H9 (cell line): ENCODE measurements at regions not wholly inside any gene's neighbourhood (a gene's known extent, or its start where the extent isn't known, plus 50 kb on each side); places are given as distances from the start of the nearest gene placed in this dataset.

Source experiments
- DNase-seq: peaks from one replicate; pipeline ENCODE4 v3.0.0-alpha.2; 2017
- H2AFZ ChIP-seq: one replicate; pipeline ENCODE4 v1.6.1; 2013; ENCODE audit warnings: mild to moderate bottlenecking, low read length, control low read depth, moderate library complexity
- H2AK5ac ChIP-seq: 2 replicates; pipeline ENCODE4 v1.6.1; 2013; ENCODE audit warnings: low read length, control low read depth, mixed read lengths; ENCODE audit not compliant: insufficient read length
- H2BK120ac ChIP-seq: one replicate; pipeline ENCODE4 v1.6.1; 2013; ENCODE audit warnings: low read depth, mild to moderate bottlenecking, low read length, control low read depth, inconsistent platforms; ENCODE audit not compliant: poor library complexity, severe bottlenecking
- H2BK12ac ChIP-seq: 2 replicates; pipeline ENCODE4 v1.6.1; 2013; ENCODE audit warnings: low read length, control low read depth, mixed read lengths, low read depth; ENCODE audit not compliant: insufficient read length
- H2BK15ac ChIP-seq: 2 replicates; pipeline ENCODE4 v1.6.1; 2013; ENCODE audit warnings: low read depth, low read length, control low read depth
- H2BK20ac ChIP-seq: one replicate; pipeline ENCODE4 v1.6.1; 2013; ENCODE audit warnings: low read depth, mild to moderate bottlenecking, low read length, control low read depth, inconsistent platforms; ENCODE audit not compliant: poor library complexity, severe bottlenecking
- H2BK5ac ChIP-seq: 2 replicates; pipeline ENCODE4 v1.6.1; 2013; ENCODE audit warnings: low read length, control low read depth, mixed read lengths; ENCODE audit not compliant: insufficient read length
- H3K14ac ChIP-seq: 2 replicates; pipeline ENCODE4 v1.6.1; 2013; ENCODE audit warnings: low read length, control low read depth; ENCODE audit not compliant: insufficient read depth
- H3K18ac ChIP-seq: 2 replicates; pipeline ENCODE4 v1.6.1; 2013; ENCODE audit warnings: low read depth, mild to moderate bottlenecking, mixed read lengths, low read length, control low read depth; ENCODE audit not compliant: insufficient read length
- H3K23ac ChIP-seq: 2 replicates; pipeline ENCODE4 v1.6.1; 2013; ENCODE audit warnings: low read length, control low read depth, mixed read lengths, low read depth; ENCODE audit not compliant: insufficient read length
- H3K23me2 ChIP-seq: 2 replicates; pipeline ENCODE4 v1.6.1; 2013; ENCODE audit warnings: low read depth, mild to moderate bottlenecking, mixed read lengths, low read length, control low read depth; ENCODE audit not compliant: insufficient read length, poor library complexity, severe bottlenecking
- H3K27ac ChIP-seq: 2 replicates; pipeline ENCODE4 v1.5.1; 2013; ENCODE audit warnings: low read length, control low read depth, mixed read lengths, low read depth; ENCODE audit not compliant: insufficient read length
- H3K27me3 ChIP-seq: 2 replicates; pipeline ENCODE4 v1.6.1; 2013; ENCODE audit warnings: low read length, control low read depth, inconsistent platforms; ENCODE audit not compliant: insufficient read depth
- H3K4ac ChIP-seq: 2 replicates; pipeline ENCODE4 v1.6.1; 2013; ENCODE audit warnings: low read depth, mild to moderate bottlenecking, control low read depth, inconsistent platforms, low read length, moderate library complexity
- H3K4me1 ChIP-seq: 2 replicates; pipeline ENCODE4 v1.6.1; 2013; ENCODE audit warnings: low read length, control low read depth, inconsistent platforms; ENCODE audit not compliant: insufficient read depth
- H3K4me2 ChIP-seq: 2 replicates; pipeline ENCODE4 v1.6.1; 2013; ENCODE audit warnings: low read length, control low read depth, mixed read lengths; ENCODE audit not compliant: insufficient read length, insufficient read depth
- H3K56ac ChIP-seq: 2 replicates; pipeline ENCODE4 v1.6.1; 2013; ENCODE audit warnings: low read depth, mild to moderate bottlenecking, mixed read lengths, low read length, control low read depth; ENCODE audit not compliant: insufficient read length
- H3K79me1 ChIP-seq: 2 replicates; pipeline ENCODE4 v1.6.1; 2013; ENCODE audit warnings: low read depth, mild to moderate bottlenecking, moderate library complexity, low read length, control low read depth, inconsistent platforms; ENCODE audit not compliant: insufficient read depth, poor library complexity, severe bottlenecking
- H3K79me2 ChIP-seq: 2 replicates; pipeline ENCODE4 v1.6.1; 2013; ENCODE audit warnings: low read length, control low read depth, inconsistent platforms; ENCODE audit not compliant: insufficient read depth
- H3K9ac ChIP-seq: 2 replicates; pipeline ENCODE4 v1.6.1; 2013; ENCODE audit warnings: low read length, control low read depth, mixed read lengths; ENCODE audit not compliant: insufficient read length; ENCODE audit errors: extremely low read depth
- H3K9me3 ChIP-seq: one replicate; pipeline ENCODE4 v1.6.1; 2013; ENCODE audit warnings: low read depth, low read length, inconsistent platforms; ENCODE audit not compliant: control insufficient read depth
- H3T11ph ChIP-seq: one replicate; pipeline ENCODE4 v1.6.1; 2013; ENCODE audit warnings: mild to moderate bottlenecking, low read length, control low read depth, inconsistent platforms
- H4K20me1 ChIP-seq: one replicate; pipeline ENCODE4 v1.6.1; 2013; ENCODE audit not compliant: control insufficient read depth, insufficient read length, insufficient read depth
- H4K5ac ChIP-seq: 2 replicates; pipeline ENCODE4 v1.6.1; 2013; ENCODE audit warnings: low read depth, mild to moderate bottlenecking, mixed read lengths, low read length, control low read depth; ENCODE audit not compliant: insufficient read length
- H4K8ac ChIP-seq: replicated peaks from 2 replicates; pipeline ENCODE4 v1.6.1; 2013; ENCODE audit warnings: low read length, control low read depth, mixed read lengths, low read depth; ENCODE audit not compliant: insufficient read length
- H4K91ac ChIP-seq: 2 replicates; pipeline ENCODE4 v1.6.1; 2013; ENCODE audit warnings: low read depth, mild to moderate bottlenecking, moderate library complexity, mixed read lengths, low read length, control low read depth; ENCODE audit not compliant: insufficient read length
- H3K27ac Mint-ChIP-seq, 3 experiments: 2 replicates in 2 of 3; 3 replicates in 1 of 3; pipeline ENCODE4 v1.8.0; 2020 to 2021; ENCODE audit warnings: mixed read lengths in 3 of 3, mild to moderate bottlenecking in 1 of 3, moderate library complexity in 1 of 3
- H3K27me3 Mint-ChIP-seq: 2 replicates; pipeline ENCODE4 v1.8.0; 2021; ENCODE audit warnings: low read depth, mild to moderate bottlenecking, moderate library complexity, mixed read lengths
- H3K36me3 Mint-ChIP-seq, 3 experiments: 2 replicates in 2 of 3; 3 replicates in 1 of 3; pipeline ENCODE4 v1.8.0; 2020 to 2021; ENCODE audit warnings: low read depth in 3 of 3, mixed read lengths in 3 of 3; ENCODE audit not compliant: insufficient read depth in 1 of 3
- H3K4me1 Mint-ChIP-seq, 2 experiments: 2 replicates each; pipeline ENCODE4 v1.8.0; 2020; ENCODE audit warnings: mixed read lengths in 2 of 2
- H3K4me3 Mint-ChIP-seq, 2 experiments: 2 replicates in 1 of 2; 3 replicates in 1 of 2; pipeline ENCODE4 v1.8.0; 2020 to 2021; ENCODE audit warnings: mild to moderate bottlenecking in 2 of 2, mixed read lengths in 2 of 2, moderate library complexity in 1 of 2
- H3K9me3 Mint-ChIP-seq, 2 experiments: 2 replicates in 1 of 2; 3 replicates in 1 of 2; pipeline ENCODE4 v1.8.0; 2020; ENCODE audit warnings: mild to moderate bottlenecking in 2 of 2, mixed read lengths in 2 of 2, moderate library complexity in 1 of 2
- CTCF ChIP-seq: fragments of 200-600 bp; sonication (generic); conservative IDR thresholded peaks from 3 replicates; pipeline ENCODE4 v1.8.0; 2021; ENCODE audit warnings: antibody characterized with exemption, mild to moderate bottlenecking
- WGBS: extraction: QIAGEN DNeasy Blood & Tissue Kit; methylation state at CpG from one replicate; pipeline ENCODE4 v1.1.7; 2013; ENCODE audit warnings: missing lambda C conversion rate, low lambda C conversion rate, mixed read lengths; ENCODE audit not compliant: insufficient read length; ENCODE audit errors: extremely low coverage; 5-methylcytosine and 5-hydroxymethylcytosine counted together

- no peak overlapping the region for H2BK15ac ChIP-seq
- no peaks in the 10 kb centered on the region for H3K79me1 ChIP-seq
- H2BK12ac ChIP-seq = no peak overlapping the region
- no peaks in the 10 kb centered on the region for H3K4me1 Mint-ChIP-seq
- H4K91ac ChIP-seq = no peak overlapping the region
- no peak overlapping the region for H2BK20ac ChIP-seq
- no peak overlapping the region for H2BK5ac ChIP-seq
- H3K27ac Mint-ChIP-seq = peak overlapping the region in 1 of 3 experiments; percentile 60; a peak in 1 of 7 replicates
- no peak overlapping the region for H3K4ac ChIP-seq
- H3K79me2 ChIP-seq = no peaks in the 10 kb centered on the region
- WGBS = no CpG with 5 or more reads among the region's 9 CpGs
- no peak overlapping the region for H2BK120ac ChIP-seq
- no peak overlapping the region for H2AK5ac ChIP-seq
- no peak overlapping the region for H3K56ac ChIP-seq
- no peaks in the 10 kb centered on the region for H3K36me3 Mint-ChIP-seq
- H3K4me1 ChIP-seq = no peaks in the 10 kb centered on the region; the same call in 1 of the 2 replicates
- no peaks in the 10 kb centered on the region for H3K27me3 ChIP-seq
- H4K8ac ChIP-seq = no peak overlapping the region
- no peaks in the 10 kb centered on the region for H3K9me3 ChIP-seq
- no peak overlapping the region for H3K18ac ChIP-seq
- H3K27me3 Mint-ChIP-seq = no peaks in the 10 kb centered on the region
- H3K4me2 ChIP-seq = no peak overlapping the region
- no peaks in the 10 kb centered on the region for H3K23me2 ChIP-seq
- DNase-seq = no peak
- no peak overlapping the region for H2AFZ ChIP-seq
- no peaks in the 10 kb centered on the region for H4K20me1 ChIP-seq
- H3K9ac ChIP-seq = no peak overlapping the region
- H3K9me3 Mint-ChIP-seq = no peaks in the 10 kb centered on the region
- H4K5ac ChIP-seq = no peak overlapping the region
- H3K4me3 Mint-ChIP-seq = no peak overlapping the region
- H3K14ac ChIP-seq = no peak overlapping the region
- no peak overlapping the region for H3K23ac ChIP-seq
- no peak overlapping the region for H3K27ac ChIP-seq
- no peak for TF ChIP-seq CTCF
- no peak overlapping the region for H3T11ph ChIP-seq
These were observed 247.5 kb upstream of the GOLIM4 start for GRCh38 chr3:168342946-168343850.
